ENCODE measurements at regions not wholly inside any gene's neighbourhood (a gene's known extent, or its start where the extent isn't known, plus 50 kb on each side); places are given as distances from the start of the nearest gene placed in this dataset.

GRCh38 chr2:236715077-236715476, 145.5 kb downstream of the ACKR3 start:
- ATAC-seq (ENCODE audit: low FRiP score) (no peak), DNase-seq (ENCODE audit: low spot score) (no peak)
- TF ChIP-seq, protein P1, sequence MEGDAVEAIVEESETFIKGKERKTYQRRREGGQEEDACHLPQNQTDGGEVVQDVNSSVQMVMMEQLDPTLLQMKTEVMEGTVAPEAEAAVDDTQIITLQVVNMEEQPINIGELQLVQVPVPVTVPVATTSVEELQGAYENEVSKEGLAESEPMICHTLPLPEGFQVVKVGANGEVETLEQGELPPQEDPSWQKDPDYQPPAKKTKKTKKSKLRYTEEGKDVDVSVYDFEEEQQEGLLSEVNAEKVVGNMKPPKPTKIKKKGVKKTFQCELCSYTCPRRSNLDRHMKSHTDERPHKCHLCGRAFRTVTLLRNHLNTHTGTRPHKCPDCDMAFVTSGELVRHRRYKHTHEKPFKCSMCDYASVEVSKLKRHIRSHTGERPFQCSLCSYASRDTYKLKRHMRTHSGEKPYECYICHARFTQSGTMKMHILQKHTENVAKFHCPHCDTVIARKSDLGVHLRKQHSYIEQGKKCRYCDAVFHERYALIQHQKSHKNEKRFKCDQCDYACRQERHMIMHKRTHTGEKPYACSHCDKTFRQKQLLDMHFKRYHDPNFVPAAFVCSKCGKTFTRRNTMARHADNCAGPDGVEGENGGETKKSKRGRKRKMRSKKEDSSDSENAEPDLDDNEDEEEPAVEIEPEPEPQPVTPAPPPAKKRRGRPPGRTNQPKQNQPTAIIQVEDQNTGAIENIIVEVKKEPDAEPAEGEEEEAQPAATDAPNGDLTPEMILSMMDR (IDR thresholded peaks at IDR 0.05) = no peak

DNA sequence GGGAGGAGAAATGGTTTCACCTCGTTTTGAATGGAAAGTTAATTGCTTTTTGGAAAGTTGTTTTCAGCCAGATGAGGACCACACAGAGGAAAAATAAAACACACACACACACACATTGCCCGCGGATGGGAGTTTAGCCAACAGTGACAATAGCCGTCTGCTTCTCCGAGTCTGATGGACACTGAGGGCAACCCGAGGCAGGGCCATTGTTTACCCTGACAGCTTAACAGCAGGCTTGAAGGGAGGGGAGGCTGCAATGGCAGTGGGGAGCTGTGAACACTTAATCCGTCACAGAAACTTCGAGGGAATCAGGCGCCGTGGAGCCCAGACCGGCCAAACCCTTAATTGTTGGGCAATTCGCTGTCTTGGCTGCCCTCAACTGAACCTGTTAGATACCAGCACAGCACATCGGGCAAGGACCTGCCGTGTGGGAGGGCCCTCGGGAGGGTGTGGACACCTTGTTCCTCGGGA, 145.9 kb downstream of the ACKR3 start:
- ATAC-seq (ENCODE audit: low FRiP score) (peak; percentile 82), DNase-seq (ENCODE audit: low spot score) (no peak)
- TF ChIP-seq, protein P1 (IDR thresholded peaks at IDR 0.05) = no peak

DNA sequence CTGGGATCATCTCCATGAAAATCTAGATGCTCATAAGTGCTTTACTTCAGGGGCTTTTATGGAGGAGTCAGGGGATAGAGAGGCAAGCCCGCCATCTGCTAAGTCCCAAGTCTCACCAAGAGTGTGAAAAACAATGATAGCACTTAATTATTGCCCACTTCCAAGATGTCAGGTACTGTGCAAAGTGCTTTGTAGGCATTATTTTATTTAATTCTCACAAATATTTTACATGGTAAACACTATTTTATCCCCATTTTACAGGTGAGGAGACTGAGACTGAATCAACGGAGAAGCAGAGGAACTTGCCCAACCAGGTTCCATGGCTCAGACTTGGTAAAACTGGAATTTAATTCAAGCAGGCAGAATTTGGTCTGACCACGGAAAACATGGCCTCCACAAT, 147.5 kb downstream of the ACKR3 start:
- DNase-seq (ENCODE audit: low spot score) = no peak
- ATAC-seq (ENCODE audit: low FRiP score) = no peak
- TF ChIP-seq, protein P1 (IDR thresholded peaks at IDR 0.05) = no peak

DNA sequence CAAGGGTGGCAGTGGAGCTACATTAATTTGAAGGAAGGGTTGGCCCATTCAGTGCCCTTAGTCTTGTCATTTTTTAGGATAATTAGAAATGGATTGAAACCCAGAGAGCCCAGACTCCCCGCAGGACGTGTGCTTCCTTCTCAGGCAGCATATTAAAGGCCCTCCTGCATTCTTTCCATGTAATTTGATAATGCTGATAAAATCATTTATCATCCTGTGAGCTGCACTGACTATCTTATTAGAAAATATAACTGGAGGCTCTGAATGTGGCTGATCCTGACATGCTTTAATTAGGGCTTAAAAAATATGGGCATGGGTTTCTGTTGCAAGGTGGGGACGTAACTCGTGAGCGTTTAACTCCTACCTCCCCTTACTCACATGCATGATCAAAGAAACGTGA, 148.1 kb downstream of the ACKR3 start:
- no peak for ATAC-seq (ENCODE audit: low FRiP score)
- TF ChIP-seq, protein P1 (IDR thresholded peaks at IDR 0.05) = no peak
- DNase-seq (ENCODE audit: low spot score) = no peak

- ATAC-seq (ENCODE audit: low FRiP score) = no peak
- TF ChIP-seq, protein P1 (IDR thresholded peaks at IDR 0.05) = no peak
- DNase-seq (ENCODE audit: low spot score) = no peak
These were observed 148.8 kb downstream of the ACKR3 start for GRCh38 chr2:236718207-236718992.

DNA sequence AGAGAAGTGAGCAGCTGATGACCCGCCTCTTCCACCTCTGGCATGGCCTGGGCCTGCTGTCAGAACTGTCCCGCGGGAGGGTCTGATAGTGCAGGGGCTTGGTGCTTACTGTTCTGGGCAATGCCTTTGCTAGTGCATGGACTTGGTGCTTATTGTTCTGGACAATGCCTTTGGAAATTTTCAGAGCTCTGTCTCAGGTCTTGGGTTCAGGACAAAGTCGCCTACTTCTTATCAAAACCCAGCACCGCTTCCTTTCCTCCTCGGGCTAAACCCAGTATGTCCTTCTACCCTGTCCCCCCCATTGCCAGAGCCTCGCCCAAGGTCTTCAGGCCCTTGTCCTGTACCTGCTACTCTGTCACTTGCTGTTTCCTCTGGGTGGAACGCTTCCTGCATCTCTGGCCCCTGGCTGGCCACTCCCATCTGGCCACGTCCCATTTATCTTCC, 149.6 kb downstream of the ACKR3 start:
- no peak for DNase-seq (ENCODE audit: low spot score)
- TF ChIP-seq, protein P1 (IDR thresholded peaks at IDR 0.05) = no peak
- no peak for ATAC-seq (ENCODE audit: low FRiP score)

GRCh38 chr2:236720974-236721540, 151.4 kb downstream of the ACKR3 start:
- DNase-seq (ENCODE audit: low spot score) = no peak
- ATAC-seq (ENCODE audit: low FRiP score) = no peak
- TF ChIP-seq, protein P1 (IDR thresholded peaks at IDR 0.05) = no peak
